T47D (cell line): ENCODE measurements at regions not wholly inside any gene's neighbourhood (a gene's known extent, or its start where the extent isn't known, plus 50 kb on each side); places are given as distances from the start of the nearest gene placed in this dataset.
A peak's percentile ranks its signal among the peaks of the same experiment; 100 is the strongest.
"Not testable (repeated sequence)": the region's sequence is repeated elsewhere in the genome, so short reads cannot be mapped to it uniquely, and the experiment has no call there.

Experiments
- DNase-seq, 2 experiments: peaks; one replicate each; pipeline versions ENCODE4 v3.0.0 to v3.0.0-alpha.2; 2011 to 2012; ENCODE audit warnings: low read depth in 1 of 2, low spot score in 1 of 2
- JUND ChIP-seq: IDR thresholded peaks from 2 replicates; pipeline ENCODE4 v1.6.1; 2012; ENCODE audit warnings: low read depth
- in situ Hi-C: cut with HindIII; loops from 2 replicates; pipeline ENCODE4 v1.10.0; 2016; ENCODE audit warnings: low sequenced_read_pairs, low pct_unique_long_range_greater_than_20kb

GRCh38 chr11:112343368-112344039 is 82.8 kb upstream of the PLET1 start:
- in situ Hi-C loops, result no loop called here
- no peak for TF ChIP-seq JUND
- DNase-seq, result peak; percentile 16 to 67

- TF ChIP-seq JUND, result no peak
- no peak for DNase-seq
- in situ Hi-C loops, result no loop called here
These were observed 83.4 kb upstream of the PLET1 start for GRCh38 chr11:112344040-112344413.

GRCh38 chr11:112345166-112345565 is 84.5 kb upstream of the PLET1 start:
- no peak for TF ChIP-seq JUND
- in situ Hi-C loops, result no loop called here

GRCh38 chr11:112345706-112346105 is 85.0 kb upstream of the PLET1 start:
- TF ChIP-seq JUND, result no peak
- in situ Hi-C loops, result no loop called here
- no peak for DNase-seq

More at GRCh38 chr11:112345166-112345565, 84.5 kb upstream of the PLET1 start:
- DNase-seq, result no peak

- no peak for TF ChIP-seq JUND
- no peak for DNase-seq
- in situ Hi-C loops, result no loop called here
These were observed 85.9 kb upstream of the PLET1 start for GRCh38 chr11:112346586-112346985.

GRCh38 chr11:112348480-112349029 is 87.9 kb upstream of the PLET1 start:
- in situ Hi-C loops, result no loop called here
- TF ChIP-seq JUND, result no peak
- no peak for DNase-seq

GRCh38 chr11:112351423-112351822 is 90.8 kb upstream of the PLET1 start:
- in situ Hi-C loops, DNase-seq: not testable (repeated sequence)

- in situ Hi-C loops, result no loop called here
- no peak for TF ChIP-seq JUND
- DNase-seq, result no peak
These were observed 92.2 kb upstream of the PLET1 start for GRCh38 chr11:112352907-112353306.

GRCh38 chr11:112354364-112354763 is 93.7 kb upstream of the PLET1 start:
- in situ Hi-C loops, result no loop called here
- no peak for TF ChIP-seq JUND
- DNase-seq, result no peak

- no peak for TF ChIP-seq JUND
- no peak for DNase-seq
These were observed 95.1 kb upstream of the PLET1 start for GRCh38 chr11:112355726-112356125.

GRCh38 chr11:112357488-112357887 is 96.8 kb upstream of the PLET1 start:
- TF ChIP-seq JUND, result no peak
- in situ Hi-C loops, result no loop called here
- DNase-seq, result no peak

More at GRCh38 chr11:112355726-112356125, 95.1 kb upstream of the PLET1 start:
- in situ Hi-C loops, result no loop called here

GRCh38 chr11:112361396-112361795 is 100.7 kb upstream of the PLET1 start:
- DNase-seq, result no peak
- no peak for TF ChIP-seq JUND

GRCh38 chr11:112363527-112363926 is 102.9 kb upstream of the PLET1 start:
- TF ChIP-seq JUND, result no peak
- in situ Hi-C loops, result no loop called here
- DNase-seq, result no peak

More at GRCh38 chr11:112361396-112361795, 100.7 kb upstream of the PLET1 start:
- in situ Hi-C loops, result no loop called here
